Thyroid gland (tissue), 4 donors: ENCODE measurements at regions not wholly inside any gene's neighbourhood (a gene's known extent, or its start where the extent isn't known, plus 50 kb on each side); places are given as distances from the start of the nearest gene placed in this dataset.

Experiments
- CTCF ChIP-seq, 6 experiments: fragments of 200-600 bp in 3 of 6; fragments of 450-650 bp in 3 of 6; sonication (generic) in 3 of 6; IDR thresholded peaks; one replicate each; pipeline ENCODE4 v1.5.1; 2016 to 2019; ENCODE audit warnings: antibody characterized with exemption in 6 of 6, mild to moderate bottlenecking in 2 of 6, inconsistent platforms in 1 of 6, moderate library complexity in 1 of 6
- POLR2A ChIP-seq, 2 donors: fragments of 450-650 bp; IDR thresholded peaks; one replicate each; pipeline ENCODE4 v1.6.1; 2017; ENCODE audit warnings: antibody characterized with exemption in 2 of 2, mild to moderate bottlenecking in 2 of 2, moderate library complexity in 1 of 2

- TF ChIP-seq CTCF (IDR thresholded peaks at IDR 0.05) (no peak), POLR2A (IDR thresholded peaks at IDR 0.05) (no peak)
Observed at GRCh38 chr22:22433770-22434169, 74.8 kb downstream of the ZNF280B start.
